Coronary artery (tissue), 2 donors: ENCODE measurements at regions not wholly inside any gene's neighbourhood (a gene's known extent, or its start where the extent isn't known, plus 50 kb on each side); places are given as distances from the start of the nearest gene placed in this dataset.

Experiments used
- DNase-seq: peaks from one replicate; pipeline ENCODE4 v3.0.0-alpha.2; 2017; ENCODE audit warnings: low spot score
- H3K27ac ChIP-seq, 2 donors: fragments of 200-600 bp; sonication (generic); one replicate each; pipeline ENCODE4 v1.5.1; 2016 to 2019
- H3K4me3 ChIP-seq: fragments of 200-600 bp; sonication (generic); 2 replicates; pipeline ENCODE4 v1.5.1; 2016; ENCODE audit warnings: mild to moderate bottlenecking, moderate library complexity
- TF ChIP-seq, protein P1 (sequence below): fragments of 200-600 bp; sonication (generic); IDR thresholded peaks from one replicate; pipeline ENCODE4 v1.5.1; 2019; ENCODE audit warnings: antibody characterized with exemption

DNA sequence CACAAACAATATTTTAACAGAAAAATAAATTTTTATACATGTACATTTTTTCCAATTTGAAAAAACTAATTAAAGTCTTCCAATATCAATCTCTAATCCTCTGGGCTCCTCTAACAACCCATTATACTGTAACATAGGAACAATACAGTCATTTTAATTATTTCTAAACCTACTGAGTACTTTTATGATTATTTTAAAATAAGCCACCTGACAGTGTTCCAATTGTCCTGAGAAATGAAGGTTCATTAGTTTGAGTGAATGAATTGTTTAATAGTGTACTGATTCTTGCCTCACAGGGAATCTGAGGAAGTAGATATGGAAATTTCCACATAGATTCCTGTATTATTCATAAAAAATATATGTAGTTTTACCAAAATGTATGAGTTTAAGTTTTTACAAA lies 123.1 kb upstream of the EYS start:
- TF ChIP-seq, protein P1, sequence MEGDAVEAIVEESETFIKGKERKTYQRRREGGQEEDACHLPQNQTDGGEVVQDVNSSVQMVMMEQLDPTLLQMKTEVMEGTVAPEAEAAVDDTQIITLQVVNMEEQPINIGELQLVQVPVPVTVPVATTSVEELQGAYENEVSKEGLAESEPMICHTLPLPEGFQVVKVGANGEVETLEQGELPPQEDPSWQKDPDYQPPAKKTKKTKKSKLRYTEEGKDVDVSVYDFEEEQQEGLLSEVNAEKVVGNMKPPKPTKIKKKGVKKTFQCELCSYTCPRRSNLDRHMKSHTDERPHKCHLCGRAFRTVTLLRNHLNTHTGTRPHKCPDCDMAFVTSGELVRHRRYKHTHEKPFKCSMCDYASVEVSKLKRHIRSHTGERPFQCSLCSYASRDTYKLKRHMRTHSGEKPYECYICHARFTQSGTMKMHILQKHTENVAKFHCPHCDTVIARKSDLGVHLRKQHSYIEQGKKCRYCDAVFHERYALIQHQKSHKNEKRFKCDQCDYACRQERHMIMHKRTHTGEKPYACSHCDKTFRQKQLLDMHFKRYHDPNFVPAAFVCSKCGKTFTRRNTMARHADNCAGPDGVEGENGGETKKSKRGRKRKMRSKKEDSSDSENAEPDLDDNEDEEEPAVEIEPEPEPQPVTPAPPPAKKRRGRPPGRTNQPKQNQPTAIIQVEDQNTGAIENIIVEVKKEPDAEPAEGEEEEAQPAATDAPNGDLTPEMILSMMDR: no peak
- DNase-seq: no peak
- Histone ChIP-seq H3K27ac (no peak overlapping the region), H3K4me3 (no peak overlapping the region)

DNA sequence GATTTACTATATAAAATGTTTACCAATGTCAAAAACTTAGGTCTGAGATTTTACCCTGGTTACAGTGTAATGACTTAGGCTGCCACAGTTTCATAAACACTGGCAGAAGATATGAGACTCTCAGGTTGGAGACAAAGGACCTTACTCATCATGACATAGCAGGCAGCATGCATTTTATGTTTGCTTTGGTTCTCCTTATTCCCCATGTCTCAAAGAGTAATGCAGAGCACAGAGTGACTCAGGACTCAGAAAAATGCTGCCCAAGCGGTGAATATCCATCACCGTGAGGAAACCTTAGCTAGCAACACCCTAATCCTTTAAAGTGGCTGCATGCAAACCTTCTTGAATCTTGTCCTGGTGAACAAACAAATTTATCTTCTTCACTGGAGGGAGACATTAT lies 112.1 kb upstream of the EYS start:
- TF ChIP-seq, protein P1: no peak
- Histone ChIP-seq H3K27ac (no peak overlapping the region), H3K4me3 (no peak overlapping the region)
- no peak for DNase-seq

DNA sequence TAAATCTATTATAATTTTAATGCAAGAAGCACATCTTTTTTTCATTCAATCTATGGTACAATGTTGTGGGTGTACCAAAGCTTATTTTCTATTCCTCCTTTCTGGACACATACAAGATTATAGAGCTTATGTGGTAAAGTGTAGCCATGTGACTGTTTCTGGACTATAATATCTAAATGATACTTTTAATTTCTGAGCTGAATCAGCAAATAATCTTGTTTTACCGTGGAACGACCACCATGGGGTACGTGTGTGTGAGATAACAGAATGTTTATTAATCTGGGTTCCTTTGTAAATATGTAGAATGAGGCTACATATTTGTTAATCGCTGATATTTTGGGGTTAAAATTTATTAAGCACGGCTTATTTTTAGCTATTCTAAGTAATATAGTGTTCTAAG lies 111.5 kb upstream of the EYS start:
- TF ChIP-seq, protein P1: no peak
- DNase-seq: no peak
- no peak overlapping the region for H3K4me3 ChIP-seq
- H3K27ac ChIP-seq: no peak overlapping the region

DNA sequence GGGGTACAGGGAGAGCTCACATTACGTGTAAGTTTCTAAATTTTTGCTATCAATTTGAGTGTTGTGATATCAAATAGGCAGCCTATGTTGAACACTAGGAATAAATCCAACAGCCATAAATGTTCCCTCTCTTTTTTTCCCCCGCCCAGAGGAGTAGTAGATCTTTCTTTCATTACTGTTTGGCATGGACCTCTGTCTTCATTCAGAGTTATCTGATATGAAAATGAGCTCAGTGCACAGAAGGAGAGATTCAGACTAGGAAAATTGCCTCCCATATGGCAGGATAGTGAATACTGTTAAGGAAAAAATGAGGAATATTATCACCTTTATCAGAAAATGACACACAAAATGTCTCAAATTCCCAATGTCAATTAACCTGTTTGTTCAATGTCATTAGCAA lies 110.0 kb upstream of the EYS start:
- no peak overlapping the region for H3K27ac ChIP-seq
- no peak for DNase-seq
- no peak overlapping the region for H3K4me3 ChIP-seq
- TF ChIP-seq, protein P1: no peak

DNA sequence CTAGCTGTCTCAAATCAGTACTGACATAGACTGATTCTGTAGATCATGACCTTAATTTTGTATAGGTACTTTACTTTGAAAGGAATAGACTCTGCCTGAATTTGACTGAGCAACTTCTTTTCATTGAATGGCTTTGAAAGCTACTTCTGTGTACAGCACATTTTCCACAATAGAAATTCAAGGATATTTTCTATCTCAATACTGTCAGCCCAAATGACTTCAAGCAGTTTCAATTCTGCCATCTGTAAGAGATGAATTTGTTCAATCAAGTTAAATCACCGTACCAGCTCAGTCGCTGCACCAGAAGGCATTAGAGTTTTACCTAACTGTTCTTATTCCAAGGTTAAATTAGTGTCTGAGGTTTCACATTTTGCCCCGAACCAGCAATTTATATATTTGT lies 107.0 kb upstream of the EYS start:
- no peak for DNase-seq
- Histone ChIP-seq H3K27ac (no peak overlapping the region), H3K4me3 (no peak overlapping the region)
- TF ChIP-seq, protein P1: no peak

DNA sequence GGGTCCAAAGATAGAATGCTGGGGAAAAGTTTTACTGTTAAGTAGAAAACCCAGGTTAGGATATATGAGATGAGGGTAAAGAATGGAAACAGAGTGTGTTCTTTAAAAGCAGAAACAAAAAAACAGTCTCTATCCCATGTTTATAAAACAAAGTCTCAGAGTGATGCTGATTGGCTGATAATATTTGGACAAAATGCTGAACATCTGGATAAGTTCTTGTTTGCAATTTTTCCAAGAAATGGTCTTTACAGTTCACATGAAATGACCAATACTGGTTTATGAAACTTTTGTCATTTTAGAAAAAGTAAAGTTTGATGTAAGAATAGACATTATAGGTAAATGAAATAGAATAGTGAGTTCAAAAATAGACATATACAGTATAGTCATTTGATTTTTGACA lies 96.2 kb upstream of the EYS start:
- no peak overlapping the region for H3K4me3 ChIP-seq
- DNase-seq: no peak

DNA sequence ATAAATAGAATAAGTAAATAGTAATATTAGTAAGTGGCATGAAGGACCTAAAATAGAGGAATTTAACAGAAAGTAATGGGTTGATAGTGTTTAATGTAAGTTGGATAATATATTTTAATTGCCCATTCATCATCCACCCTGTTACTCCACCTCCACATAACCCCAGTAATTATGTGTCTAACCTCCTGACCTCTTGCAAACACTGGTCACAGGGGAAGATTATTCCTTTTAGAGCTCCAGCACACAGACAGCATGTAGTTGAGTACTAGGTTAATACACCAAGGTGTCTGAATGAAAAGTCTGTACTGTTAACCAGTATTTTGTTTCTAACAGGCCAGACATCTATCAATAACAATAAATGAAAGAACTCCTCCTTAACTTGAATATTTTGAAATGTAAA lies 92.4 kb upstream of the EYS start:
- Histone ChIP-seq H3K4me3 (no peak overlapping the region), H3K27ac (no peak overlapping the region)
- TF ChIP-seq, protein P1: no peak
- DNase-seq: no peak

More for the DNA sequence above, 96.2 kb upstream of the EYS start:
- no peak overlapping the region for H3K27ac ChIP-seq
- TF ChIP-seq, protein P1: no peak
